Mammary epithelial cell (primary cell): ENCODE measurements at regions not wholly inside any gene's neighbourhood (a gene's known extent, or its start where the extent isn't known, plus 50 kb on each side); places are given as distances from the start of the nearest gene placed in this dataset.

Experiments
- CTCF ChIP-seq, 2 donors: IDR thresholded peaks in 1 of 2; conservative IDR thresholded peaks in 1 of 2; 2 replicates each; pipeline ENCODE4 v1.5.1; 2011 to 2012; ENCODE audit warnings: inconsistent platforms in 2 of 2, low read length in 2 of 2, mild to moderate bottlenecking in 2 of 2, control low read depth in 1 of 2, low read depth in 1 of 2; ENCODE audit not compliant: insufficient read depth in 1 of 2; ENCODE audit errors: extremely low read depth in 1 of 2
- EZH2 ChIP-seq: IDR thresholded peaks from 2 replicates; pipeline ENCODE4 v1.6.1; 2012; ENCODE audit warnings: low read length, inconsistent platforms, borderline replicate concordance

GRCh38 chr1:195238313-195238712 is 1369.9 kb downstream of the KCNT2 start:
- TF ChIP-seq EZH2 (no peak), CTCF (conservative IDR thresholded peaks at IDR 0.05 in 1 of 2, IDR thresholded peaks at IDR 0.05 in 1 of 2; ENCODE audit: extremely low read depth in 1 of 2, insufficient read depth in 1 of 2, low read depth in 1 of 2, low read length in 2 of 2) (no peak)
